GM19467 (cell line): ENCODE measurements at regions not wholly inside any gene's neighbourhood (a gene's known extent, or its start where the extent isn't known, plus 50 kb on each side); places are given as distances from the start of the nearest gene placed in this dataset.
"Not testable (repeated sequence)": the region's sequence is repeated elsewhere in the genome, so short reads cannot be mapped to it uniquely, and the experiment has no call there.

ENCODE experiments used
- ATAC-seq: cut with Tn5 transposase; IDR thresholded peaks from one replicate; pipeline ENCODE4 v1.9.1; 2021; ENCODE audit warnings: mild to moderate bottlenecking, moderate library complexity; ENCODE audit not compliant: unreplicated experiment

- ATAC-seq: no peak
These were observed 470.8 kb upstream of the ZMIZ1 start for GRCh38 chr10:78597796-78598555.

GRCh38 chr10:78599122-78599853 lies 469.5 kb upstream of the ZMIZ1 start:
- no peak for ATAC-seq

- ATAC-seq: no peak
These were observed 468.6 kb upstream of the ZMIZ1 start for GRCh38 chr10:78600121-78600665.

- no peak for ATAC-seq
These were observed 468.0 kb upstream of the ZMIZ1 start for GRCh38 chr10:78600740-78601139.

- ATAC-seq: no peak
These were observed 466.4 kb upstream of the ZMIZ1 start for GRCh38 chr10:78602201-78602932.

GRCh38 chr10:78604286-78604685 lies 464.5 kb upstream of the ZMIZ1 start:
- ATAC-seq: no peak

- no peak for ATAC-seq
These were observed 464.0 kb upstream of the ZMIZ1 start for GRCh38 chr10:78604721-78605120.

- ATAC-seq: no peak
These were observed 462.9 kb upstream of the ZMIZ1 start for GRCh38 chr10:78605800-78606350.

GRCh38 chr10:78606766-78607165 lies 462.0 kb upstream of the ZMIZ1 start:
- ATAC-seq: not testable (repeated sequence)

- no peak for ATAC-seq
These were observed 458.8 kb upstream of the ZMIZ1 start for GRCh38 chr10:78609976-78610375.

GRCh38 chr10:78613132-78613531 lies 455.6 kb upstream of the ZMIZ1 start:
- no peak for ATAC-seq

GRCh38 chr10:78614267-78614666 lies 454.5 kb upstream of the ZMIZ1 start:
- ATAC-seq: no peak

- no peak for ATAC-seq
These were observed 454.0 kb upstream of the ZMIZ1 start for GRCh38 chr10:78614744-78615143.

- ATAC-seq: no peak
These were observed 452.6 kb upstream of the ZMIZ1 start for GRCh38 chr10:78616125-78616695.

GRCh38 chr10:78617115-78617514 lies 451.7 kb upstream of the ZMIZ1 start:
- no peak for ATAC-seq

GRCh38 chr10:78617631-78618030 lies 451.1 kb upstream of the ZMIZ1 start:
- no peak for ATAC-seq

GRCh38 chr10:78618050-78618449 lies 450.7 kb upstream of the ZMIZ1 start:
- ATAC-seq: no peak

GRCh38 chr10:78619115-78619851 lies 449.5 kb upstream of the ZMIZ1 start:
- ATAC-seq: no peak

- ATAC-seq: no peak
These were observed 448.9 kb upstream of the ZMIZ1 start for GRCh38 chr10:78619896-78620295.
